MM.1S (cell line): ENCODE measurements at regions not wholly inside any gene's neighbourhood (a gene's known extent, or its start where the extent isn't known, plus 50 kb on each side); places are given as distances from the start of the nearest gene placed in this dataset.

Experiments
- CTCF ChIP-seq: fragments of 300-600 bp; sonication (generic); IDR thresholded peaks from 2 replicates; pipeline ENCODE4 v1.5.1; 2016; ENCODE audit warnings: antibody characterized with exemption, low read length, mixed read lengths
- EZH2 ChIP-seq: fragments of 300-600 bp; sonication (generic); optimal IDR thresholded peaks from 2 replicates; pipeline ENCODE3; 2017; ENCODE audit warnings: low read depth, mild to moderate bottlenecking, antibody characterized with exemption, low read length, mixed read lengths

- TF ChIP-seq CTCF (no peak), EZH2 (no peak)
These were observed 1354.8 kb upstream of the CDH2 start for GRCh38 chr18:29531746-29532145.
